ENCODE measurements at regions not wholly inside any gene's neighbourhood (a gene's known extent, or its start where the extent isn't known, plus 50 kb on each side); places are given as distances from the start of the nearest gene placed in this dataset.

GRCh38 chr3:178306432-178307115, 229.7 kb upstream of the KCNMB2 start:
- Histone ChIP-seq H4K20me1 (ENCODE audit: control insufficient read depth, insufficient read depth, low read length, poor library complexity, severe bottlenecking) (no peaks in the 10 kb centered on the region), H3K79me2 (ENCODE audit: control insufficient read depth, insufficient read depth, low read length) (no peaks in the 10 kb centered on the region), H3K4me2 (replicated peaks; ENCODE audit: low read depth, low read length, poor library complexity, severe bottlenecking) (no peak overlapping the region), H3K9ac (ENCODE audit: low read length) (no peak overlapping the region), H3K9me3 (ENCODE audit: control extremely low read depth in 1 of 3, control insufficient read depth in 2 of 3, insufficient read depth in 1 of 3, low read length in 2 of 3) (no peaks in the 10 kb centered on the region), H2AFZ (ENCODE audit: insufficient read depth, low read depth, low read length, poor library complexity, severe bottlenecking) (no peak overlapping the region), H3K27ac (ENCODE audit: low read length in 2 of 2) (no peak overlapping the region), H3K4me1 (ENCODE audit: control insufficient read depth in 2 of 2, insufficient read depth in 2 of 2, low read length in 2 of 2) (no peaks in the 10 kb centered on the region), H3K36me3 (replicated peaks in 1 of 2; ENCODE audit: control extremely low read depth in 1 of 2, control insufficient read depth in 1 of 2, extremely low read depth in 1 of 2, insufficient read depth in 2 of 2, low read length in 1 of 2) (no peaks in the 10 kb centered on the region), H3K27me3 (replicated peaks in 1 of 4; ENCODE audit: control extremely low read depth in 1 of 4, control insufficient read depth in 3 of 4, insufficient read depth in 4 of 4, low read length in 3 of 4) (no peaks in the 10 kb centered on the region), H3K4me3 (ENCODE audit: control extremely low read depth in 1 of 5, extremely low read depth in 1 of 5, insufficient read depth in 1 of 5, low read depth in 2 of 5, low read length in 4 of 5) (no peak overlapping the region)
- POLR2A ChIA-PET: no interaction called here
- no peak for ATAC-seq (ENCODE audit: low read depth)
- no peak overlapping the region for H3K27ac Mint-ChIP-seq
- H3K27me3 Mint-ChIP-seq: no peaks in the 10 kb centered on the region
- no peaks in the 10 kb centered on the region for H3K4me1 Mint-ChIP-seq
- 100% methylated on average over 1 of the region's 3 CpGs for WGBS (ENCODE audit: insufficient coverage)
- CTCF ChIA-PET: no interaction called here
- no peak overlapping the region for H3K4me3 Mint-ChIP-seq
- TF ChIP-seq CTCF (IDR thresholded peaks at IDR 0.05) (no peak), EZH2 (IDR thresholded peaks at IDR 0.05; ENCODE audit: borderline replicate concordance, insufficient read depth, low read depth, low read length, poor library complexity, severe bottlenecking) (no peak)
- no peak for DNase-seq
- intact Hi-C loops (cut with micrococcal nuclease): no loop called here
- H3K9me3 Mint-ChIP-seq (ENCODE audit: insufficient read depth): no peaks in the 10 kb centered on the region

- Mint-ChIP-seq H3K27ac (no peak overlapping the region), H3K4me1 (no peaks in the 10 kb centered on the region), H3K4me3 (no peak overlapping the region), H3K27me3 (no peaks in the 10 kb centered on the region), H3K9me3 (ENCODE audit: insufficient read depth) (no peaks in the 10 kb centered on the region)
- Histone ChIP-seq H3K27me3 (replicated peaks in 1 of 4; ENCODE audit: control extremely low read depth in 1 of 4, control insufficient read depth in 3 of 4, insufficient read depth in 4 of 4, low read length in 3 of 4) (no peaks in the 10 kb centered on the region), H3K4me3 (ENCODE audit: control extremely low read depth in 1 of 5, extremely low read depth in 1 of 5, insufficient read depth in 1 of 5, low read depth in 2 of 5, low read length in 4 of 5) (no peak overlapping the region), H3K4me1 (ENCODE audit: control insufficient read depth in 2 of 2, insufficient read depth in 2 of 2, low read length in 2 of 2) (no peaks in the 10 kb centered on the region), H2AFZ (ENCODE audit: insufficient read depth, low read depth, low read length, poor library complexity, severe bottlenecking) (no peak overlapping the region), H3K4me2 (replicated peaks; ENCODE audit: low read depth, low read length, poor library complexity, severe bottlenecking) (no peak overlapping the region), H4K20me1 (ENCODE audit: control insufficient read depth, insufficient read depth, low read length, poor library complexity, severe bottlenecking) (no peaks in the 10 kb centered on the region), H3K27ac (ENCODE audit: low read length in 2 of 2) (no peak overlapping the region), H3K9ac (ENCODE audit: low read length) (no peak overlapping the region), H3K9me3 (ENCODE audit: control extremely low read depth in 1 of 3, control insufficient read depth in 2 of 3, insufficient read depth in 1 of 3, low read length in 2 of 3) (no peaks in the 10 kb centered on the region), H3K79me2 (ENCODE audit: control insufficient read depth, insufficient read depth, low read length) (no peaks in the 10 kb centered on the region), H3K36me3 (replicated peaks in 1 of 2; ENCODE audit: control extremely low read depth in 1 of 2, control insufficient read depth in 1 of 2, extremely low read depth in 1 of 2, insufficient read depth in 2 of 2, low read length in 1 of 2) (no peaks in the 10 kb centered on the region)
- intact Hi-C loops (cut with micrococcal nuclease): no loop called here
- TF ChIP-seq CTCF (IDR thresholded peaks at IDR 0.05) (no peak), EZH2 (IDR thresholded peaks at IDR 0.05; ENCODE audit: borderline replicate concordance, insufficient read depth, low read depth, low read length, poor library complexity, severe bottlenecking) (no peak)
- ChIA-PET CTCF (no interaction called here), POLR2A (no interaction called here)
- ATAC-seq (ENCODE audit: low read depth): no peak
- DNase-seq: no peak
- 93% methylated on average over 1 of the region's 2 CpGs for WGBS (ENCODE audit: insufficient coverage)
These were observed 227.5 kb upstream of the KCNMB2 start for GRCh38 chr3:178308771-178309170.
